ENCODE measurements at regions not wholly inside any gene's neighbourhood (a gene's known extent, or its start where the extent isn't known, plus 50 kb on each side); places are given as distances from the start of the nearest gene placed in this dataset.

- TF ChIP-seq POLR2A (IDR thresholded peaks at IDR 0.05; ENCODE audit: low read depth, low read length) (no peak), POLR2AphosphoS5 (IDR thresholded peaks at IDR 0.05; ENCODE audit: low read depth, low read length) (no peak), SPI1 (IDR thresholded peaks at IDR 0.05; ENCODE audit: low read depth, low read length) (no peak), POU2F2 (IDR thresholded peaks at IDR 0.05; ENCODE audit: low read depth, low read length) (no peak), TAF1 (IDR thresholded peaks at IDR 0.05; ENCODE audit: low read depth, low read length) (no peak), PAX5 (IDR thresholded peaks at IDR 0.05; ENCODE audit: insufficient read depth, low read length, severe bottlenecking) (no peak)
Measured at GRCh38 chr2:240367721-240368120, 67.7 kb upstream of the GPC1 start.
